Loucy (cell line): ENCODE measurements at regions not wholly inside any gene's neighbourhood (a gene's known extent, or its start where the extent isn't known, plus 50 kb on each side); places are given as distances from the start of the nearest gene placed in this dataset.

Source experiments
- CTCF ChIP-seq: fragments of 200-600 bp; sonication (generic); conservative IDR thresholded peaks from 2 replicates; pipeline ENCODE4 v1.5.1; 2014; ENCODE audit warnings: mild to moderate bottlenecking, antibody characterized with exemption, low read length
- EZH2phosphoT487 ChIP-seq: fragments of 200-600 bp; IDR thresholded peaks from 2 replicates; pipeline ENCODE4 v1.6.1; 2018; ENCODE audit warnings: antibody characterized with exemption, mild to moderate bottlenecking, moderate library complexity, borderline replicate concordance

DNA sequence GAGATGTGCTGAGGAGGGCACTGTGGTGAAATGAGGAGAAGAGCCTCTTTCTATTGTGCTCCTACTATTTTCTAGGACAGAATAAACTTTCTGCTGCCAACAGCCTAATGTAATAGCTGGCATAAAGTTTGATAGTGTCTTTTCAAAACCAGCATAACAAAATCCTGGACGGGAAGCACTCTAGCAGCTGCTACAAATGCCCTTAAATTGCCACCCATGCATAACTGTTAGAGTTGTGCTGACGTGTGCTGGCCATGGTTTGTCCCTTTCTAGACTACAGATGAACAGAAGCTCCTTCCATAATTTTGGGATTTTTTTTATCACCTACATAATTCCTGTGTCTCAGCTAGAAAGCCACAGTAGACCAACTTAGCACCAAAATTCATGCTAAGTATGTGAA is 88.5 kb upstream of the DEPDC1 start:
- TF ChIP-seq CTCF (no peak), EZH2phosphoT487 (no peak)
